ENCODE measurements at regions not wholly inside any gene's neighbourhood (a gene's known extent, or its start where the extent isn't known, plus 50 kb on each side); places are given as distances from the start of the nearest gene placed in this dataset.

DNA sequence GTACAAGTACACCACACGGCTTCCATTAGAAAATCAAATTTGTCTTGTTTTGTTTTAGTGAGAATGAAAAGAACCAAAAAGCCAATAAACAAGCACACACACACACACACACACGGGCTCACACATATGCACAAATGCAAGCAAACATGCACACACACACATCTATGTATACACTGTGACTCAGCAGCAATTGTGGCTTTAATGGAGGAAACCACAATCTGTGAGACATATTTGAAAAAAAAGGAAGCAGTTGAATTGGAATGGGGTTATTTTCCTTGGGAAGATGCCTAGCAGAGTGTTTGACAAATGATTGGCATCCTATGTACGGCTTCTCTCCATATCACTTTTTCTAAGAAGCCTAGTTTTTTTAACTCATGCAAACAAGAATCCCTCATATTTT, 201.1 kb upstream of the ARRDC4 start:
- H3K36me3 ChIP-seq, result no peaks in the 10 kb centered on the region
- intact Hi-C loops (cut with DNase I), result loop anchor here in 1 of 3 donors (10.0 kb wide), 1 partner anchor 1405 kb away; no protein-coding TSS in a partner anchor
- FAIRE-seq, result no peak
- H3K4me3 ChIP-seq, result no peak overlapping the region
- H3K27ac ChIP-seq, result no peak overlapping the region
- no peaks in the 10 kb centered on the region for H3K4me1 ChIP-seq
- no peak for DNase-seq
- no peaks in the 10 kb centered on the region for H3K27me3 ChIP-seq
- H3K9me3 ChIP-seq, result no peaks in the 10 kb centered on the region
- TF ChIP-seq, protein P1, sequence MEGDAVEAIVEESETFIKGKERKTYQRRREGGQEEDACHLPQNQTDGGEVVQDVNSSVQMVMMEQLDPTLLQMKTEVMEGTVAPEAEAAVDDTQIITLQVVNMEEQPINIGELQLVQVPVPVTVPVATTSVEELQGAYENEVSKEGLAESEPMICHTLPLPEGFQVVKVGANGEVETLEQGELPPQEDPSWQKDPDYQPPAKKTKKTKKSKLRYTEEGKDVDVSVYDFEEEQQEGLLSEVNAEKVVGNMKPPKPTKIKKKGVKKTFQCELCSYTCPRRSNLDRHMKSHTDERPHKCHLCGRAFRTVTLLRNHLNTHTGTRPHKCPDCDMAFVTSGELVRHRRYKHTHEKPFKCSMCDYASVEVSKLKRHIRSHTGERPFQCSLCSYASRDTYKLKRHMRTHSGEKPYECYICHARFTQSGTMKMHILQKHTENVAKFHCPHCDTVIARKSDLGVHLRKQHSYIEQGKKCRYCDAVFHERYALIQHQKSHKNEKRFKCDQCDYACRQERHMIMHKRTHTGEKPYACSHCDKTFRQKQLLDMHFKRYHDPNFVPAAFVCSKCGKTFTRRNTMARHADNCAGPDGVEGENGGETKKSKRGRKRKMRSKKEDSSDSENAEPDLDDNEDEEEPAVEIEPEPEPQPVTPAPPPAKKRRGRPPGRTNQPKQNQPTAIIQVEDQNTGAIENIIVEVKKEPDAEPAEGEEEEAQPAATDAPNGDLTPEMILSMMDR (IDR thresholded peaks at IDR 0.05), result no peak
- no peak for ATAC-seq
- 53 to 59% methylated on average over 3 of the region's 3 CpGs for WGBS, 2 donors

- H3K4me3 ChIP-seq, result no peak overlapping the region
- TF ChIP-seq, protein P1 (IDR thresholded peaks at IDR 0.05), result no peak
- H3K27me3 ChIP-seq, result no peaks in the 10 kb centered on the region
- no peaks in the 10 kb centered on the region for H3K36me3 ChIP-seq
- DNase-seq (no peak), ATAC-seq (no peak), FAIRE-seq (no peak)
- no peaks in the 10 kb centered on the region for H3K9me3 ChIP-seq
- intact Hi-C loops (cut with DNase I), result no loop called here
- no peaks in the 10 kb centered on the region for H3K4me1 ChIP-seq
- 47 to 76% methylated on average over 5 of the region's 5 CpGs for WGBS, 2 donors
- no peak overlapping the region for H3K27ac ChIP-seq
Observed at GRCh38 chr15:97761110-97761509, 199.4 kb upstream of the ARRDC4 start.

- TF ChIP-seq, protein P1 (IDR thresholded peaks at IDR 0.05), result no peak
- Histone ChIP-seq H3K9me3 (no peaks in the 10 kb centered on the region), H3K27ac (no peak overlapping the region), H3K4me3 (no peak overlapping the region), H3K4me1 (no peaks in the 10 kb centered on the region), H3K27me3 (no peaks in the 10 kb centered on the region), H3K36me3 (no peaks in the 10 kb centered on the region)
- FAIRE-seq (no peak), DNase-seq (no peak), ATAC-seq (no peak)
- 62 to 75% methylated on average over 4 of the region's 4 CpGs for WGBS, 2 donors
- intact Hi-C loops (cut with DNase I), result no loop called here
Observed at GRCh38 chr15:97783240-97783639, 177.3 kb upstream of the ARRDC4 start.

DNA sequence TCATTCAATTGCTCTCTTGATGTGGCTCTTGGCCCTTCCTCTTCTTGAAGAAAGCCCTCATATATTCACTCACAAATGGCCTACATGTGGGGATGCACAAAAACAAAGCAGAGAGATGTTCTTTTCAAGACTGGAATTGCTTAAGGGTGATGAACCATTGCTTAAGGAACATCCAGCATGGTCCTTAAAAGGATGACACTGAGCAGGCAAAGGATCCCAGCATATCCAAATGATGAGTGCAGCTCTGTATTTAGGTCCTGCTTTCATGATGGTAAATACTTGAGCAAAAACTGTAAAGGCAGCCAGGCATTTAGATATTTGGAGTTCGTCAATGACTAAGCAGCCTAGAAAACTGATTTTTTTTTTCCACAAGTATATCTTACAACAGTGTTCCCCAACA, 173.8 kb upstream of the ARRDC4 start:
- no peak overlapping the region for H3K4me3 ChIP-seq
- FAIRE-seq, result no peak
- H3K27ac ChIP-seq, result no peak overlapping the region
- intact Hi-C loops (cut with DNase I), result no loop called here
- no peaks in the 10 kb centered on the region for H3K36me3 ChIP-seq
- H3K4me1 ChIP-seq, result no peaks in the 10 kb centered on the region
- TF ChIP-seq, protein P1 (IDR thresholded peaks at IDR 0.05), result no peak
- no peaks in the 10 kb centered on the region for H3K9me3 ChIP-seq
- ATAC-seq, result no peak
- H3K27me3 ChIP-seq, result no peaks in the 10 kb centered on the region
- no peak for DNase-seq
- WGBS, 2 donors, result 62 to 71% methylated on average over 1 of the region's 1 CpG

DNA sequence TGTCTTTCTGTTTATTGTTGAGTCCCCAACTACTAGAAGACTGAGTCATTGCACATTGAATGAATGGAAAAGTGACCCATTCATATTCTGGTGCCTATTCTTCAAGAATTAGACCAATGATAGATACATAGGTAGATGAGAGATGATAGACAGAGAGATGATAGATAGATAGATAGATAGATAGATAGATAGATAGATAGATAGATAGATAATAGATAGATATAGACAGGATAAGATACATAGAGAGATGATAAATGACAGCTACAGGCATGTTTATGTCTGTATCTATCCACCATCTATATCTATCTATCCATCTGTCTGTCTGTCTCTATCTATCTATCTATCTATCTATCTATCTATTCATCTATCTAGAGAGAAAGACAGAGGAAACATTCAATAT, 170.3 kb upstream of the ARRDC4 start:
- intact Hi-C loops (cut with DNase I), result no loop called here
- no peaks in the 10 kb centered on the region for H3K4me1 ChIP-seq
- H3K4me3 ChIP-seq, result no peak overlapping the region
- no peak for ATAC-seq
- TF ChIP-seq, protein P1 (IDR thresholded peaks at IDR 0.05), result no peak
- H3K9me3 ChIP-seq, result no peaks in the 10 kb centered on the region
- H3K27me3 ChIP-seq, result no peaks in the 10 kb centered on the region
- FAIRE-seq, result no peak
- no peak overlapping the region for H3K27ac ChIP-seq
- DNase-seq, result no peak
- no peaks in the 10 kb centered on the region for H3K36me3 ChIP-seq
